ES-I3 (cell line): ENCODE measurements at regions not wholly inside any gene's neighbourhood (a gene's known extent, or its start where the extent isn't known, plus 50 kb on each side); places are given as distances from the start of the nearest gene placed in this dataset.

Source experiments
- H3K36me3 ChIP-seq: 2 replicates; pipeline ENCODE4 v1.6.1; 2013; ENCODE audit warnings: mild to moderate bottlenecking, low read length, control low read depth, moderate library complexity; ENCODE audit not compliant: insufficient read depth
- H3K4me1 ChIP-seq: 2 replicates; pipeline ENCODE4 v1.6.1; 2013; ENCODE audit warnings: mild to moderate bottlenecking, control low read depth, low read length; ENCODE audit not compliant: insufficient read depth
- H3K9ac ChIP-seq: 2 replicates; pipeline ENCODE4 v1.6.1; 2013; ENCODE audit warnings: low read depth, mild to moderate bottlenecking, low read length, moderate library complexity
- H3K9me3 ChIP-seq: 2 replicates; pipeline ENCODE4 v1.6.1; 2013; ENCODE audit warnings: mild to moderate bottlenecking, low read length, moderate library complexity; ENCODE audit not compliant: control insufficient read depth, insufficient read depth

DNA sequence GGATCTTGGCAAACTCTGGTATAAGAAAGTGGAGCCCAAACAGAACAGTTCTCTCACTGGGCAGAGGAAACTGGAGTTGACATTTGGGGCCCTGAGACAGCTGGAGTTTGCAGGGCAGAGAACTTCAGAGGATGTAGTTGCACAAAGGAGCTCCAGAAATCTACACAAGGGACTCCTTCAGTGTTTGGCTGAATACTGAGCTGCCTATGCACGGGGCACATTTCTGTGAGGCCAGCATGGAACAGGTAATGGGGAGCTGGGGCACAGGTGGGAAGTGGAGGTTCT, 169.3 kb downstream of the ANKRD60 start:
- Histone ChIP-seq H3K9ac (no peak overlapping the region), H3K36me3 (no peaks in the 10 kb centered on the region), H3K4me1 (peaks cover 15% of the 10 kb centered on the region), H3K9me3 (0 out of 2 replicates have a peak, but pooled peaks cover 4% of the 10 kb centered on the region)

DNA sequence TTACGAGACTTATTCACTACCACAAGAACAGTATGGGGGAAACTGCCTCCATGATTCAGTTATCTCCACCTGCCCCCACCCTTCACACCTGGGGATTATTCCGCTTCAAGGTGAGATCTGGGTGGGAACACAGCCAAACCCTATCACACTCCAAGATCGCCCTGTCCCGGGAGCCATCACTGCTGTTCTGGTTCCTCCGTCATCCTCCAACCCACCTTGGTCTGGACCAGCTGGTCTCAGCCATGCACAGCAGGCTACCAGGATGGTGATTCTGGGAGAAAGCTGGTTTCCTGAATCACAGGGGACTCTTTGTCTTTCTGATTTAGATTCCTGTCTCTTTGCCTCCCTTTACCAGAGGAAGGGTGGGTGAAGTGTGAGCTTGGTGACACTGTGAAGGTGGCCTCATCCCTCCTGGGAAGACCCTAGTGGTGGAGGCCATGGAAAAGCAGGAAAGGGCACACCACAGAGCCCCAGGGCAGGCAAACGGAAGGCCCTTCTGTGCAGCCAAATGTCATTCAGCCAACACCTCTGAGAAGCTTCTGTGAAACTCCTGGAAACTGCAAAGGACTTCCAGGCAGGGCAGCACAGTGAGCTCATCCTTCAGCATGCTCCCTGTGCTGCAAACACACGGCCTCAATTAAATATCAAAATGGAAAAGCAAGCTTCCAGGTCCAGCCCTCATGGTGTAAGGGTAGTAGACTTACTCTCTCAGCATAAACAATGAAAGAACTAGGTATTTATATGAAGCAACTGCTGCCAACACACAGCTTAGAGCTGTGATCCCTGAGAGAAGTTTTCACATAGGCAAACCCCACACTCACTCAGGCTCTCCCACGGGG, 169.8 kb downstream of the ANKRD60 start:
- Histone ChIP-seq H3K9me3 (0 out of 2 replicates have a peak, but pooled peaks cover 4% of the 10 kb centered on the region), H3K36me3 (no peaks in the 10 kb centered on the region), H3K9ac (no peak overlapping the region), H3K4me1 (peaks cover 16% of the 10 kb centered on the region)

GRCh38 chr20:58056921-58057686, 171.3 kb downstream of the ANKRD60 start:
- Histone ChIP-seq H3K9me3 (0 out of 2 replicates have a peak, but pooled peaks cover 3% of the 10 kb centered on the region), H3K36me3 (no peaks in the 10 kb centered on the region), H3K4me1 (peaks cover 16% of the 10 kb centered on the region), H3K9ac (no peak overlapping the region)

GRCh38 chr20:58056021-58056591, 172.3 kb downstream of the ANKRD60 start:
- no peaks in the 10 kb centered on the region for H3K36me3 ChIP-seq
- H3K4me1 ChIP-seq = peaks cover 16% of the 10 kb centered on the region

GRCh38 chr20:58054780-58055373, 173.6 kb downstream of the ANKRD60 start:
- Histone ChIP-seq H3K36me3 (no peaks in the 10 kb centered on the region), H3K4me1 (peaks cover 16% of the 10 kb centered on the region), H3K9me3 (no peaks in the 10 kb centered on the region), H3K9ac (no peak overlapping the region)

More at GRCh38 chr20:58056021-58056591, 172.3 kb downstream of the ANKRD60 start:
- no peak overlapping the region for H3K9ac ChIP-seq
- no peaks in the 10 kb centered on the region for H3K9me3 ChIP-seq

GRCh38 chr20:58054082-58054779, 174.2 kb downstream of the ANKRD60 start:
- Histone ChIP-seq H3K4me1 (peaks cover 16% of the 10 kb centered on the region), H3K9me3 (no peaks in the 10 kb centered on the region), H3K36me3 (no peaks in the 10 kb centered on the region)

GRCh38 chr20:58053391-58054055, 174.9 kb downstream of the ANKRD60 start:
- Histone ChIP-seq H3K9me3 (no peaks in the 10 kb centered on the region), H3K36me3 (no peaks in the 10 kb centered on the region), H3K9ac (no peak overlapping the region), H3K4me1 (peaks cover 16% of the 10 kb centered on the region)

More at GRCh38 chr20:58054082-58054779, 174.2 kb downstream of the ANKRD60 start:
- H3K9ac ChIP-seq = no peak overlapping the region

DNA sequence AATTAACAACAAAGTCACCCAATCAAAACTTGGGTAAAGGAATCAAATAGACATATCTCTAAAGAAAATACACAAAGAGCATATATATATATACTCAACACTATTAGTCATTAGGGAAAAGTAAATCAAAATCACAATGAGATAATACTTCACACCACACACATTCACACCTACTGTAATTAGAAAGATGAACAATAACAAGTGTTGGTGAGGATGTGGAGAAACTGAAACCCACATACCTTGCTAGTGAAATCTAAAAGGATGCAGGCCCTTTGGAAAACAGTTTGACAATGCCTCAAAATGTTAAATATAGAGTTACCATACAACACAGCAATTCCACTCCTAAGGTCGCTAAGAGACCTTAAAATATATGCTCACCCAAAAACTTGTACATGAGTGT, 177.1 kb downstream of the ANKRD60 start:
- H3K36me3 ChIP-seq = no peaks in the 10 kb centered on the region
- H3K9ac ChIP-seq = no peak overlapping the region
- H3K4me1 ChIP-seq = peaks cover 15% of the 10 kb centered on the region
- H3K9me3 ChIP-seq = no peaks in the 10 kb centered on the region

- Histone ChIP-seq H3K4me1 (peaks cover 14% of the 10 kb centered on the region), H3K36me3 (no peaks in the 10 kb centered on the region), H3K9me3 (no peaks in the 10 kb centered on the region), H3K9ac (no peak overlapping the region)
Observed at GRCh38 chr20:58048096-58048702, 180.3 kb downstream of the ANKRD60 start.

DNA sequence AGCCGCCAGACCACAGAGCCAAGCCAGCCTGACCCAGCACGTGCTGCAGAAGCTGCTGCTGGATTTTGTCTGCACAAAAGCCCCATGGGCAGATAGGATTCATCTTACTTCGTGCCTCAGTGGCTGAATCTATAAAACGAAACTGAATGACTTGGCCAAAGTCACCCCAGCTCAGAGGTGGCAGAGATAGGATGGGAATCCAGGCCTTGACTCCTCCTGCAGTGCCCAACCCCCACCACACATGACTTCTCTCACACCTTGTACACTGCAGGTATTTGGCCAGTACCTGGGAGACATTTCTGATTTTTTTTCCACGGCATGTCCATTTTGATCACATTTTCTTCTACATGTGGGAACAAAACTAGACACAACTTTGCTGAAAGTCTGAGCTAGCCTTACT, 182.1 kb downstream of the ANKRD60 start:
- Histone ChIP-seq H3K36me3 (no peaks in the 10 kb centered on the region), H3K9ac (no peak overlapping the region), H3K9me3 (no peaks in the 10 kb centered on the region), H3K4me1 (peaks cover 21% of the 10 kb centered on the region)

DNA sequence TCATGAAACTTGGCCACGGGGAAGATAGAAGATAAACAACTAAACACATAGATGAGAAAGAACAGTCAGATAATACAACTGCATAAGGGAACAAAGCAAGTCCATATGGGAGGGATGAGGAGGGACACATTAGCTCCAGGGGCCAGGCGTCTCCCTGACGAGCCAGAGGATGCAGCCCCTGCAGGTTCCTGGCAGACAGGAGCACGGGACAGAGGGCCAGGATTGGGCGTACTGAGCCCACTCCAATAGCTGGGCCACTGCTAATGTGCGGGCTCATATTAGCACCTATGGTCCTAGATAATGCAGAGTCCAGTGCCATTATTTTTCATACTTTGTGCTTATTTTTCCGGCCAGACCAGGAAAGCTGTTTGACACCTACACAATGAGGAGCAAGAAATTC, 182.9 kb downstream of the ANKRD60 start:
- Histone ChIP-seq H3K9ac (no peak overlapping the region), H3K9me3 (no peaks in the 10 kb centered on the region), H3K4me1 (peaks cover 21% of the 10 kb centered on the region), H3K36me3 (no peaks in the 10 kb centered on the region)

- Histone ChIP-seq H3K36me3 (no peaks in the 10 kb centered on the region), H3K9ac (no peak overlapping the region), H3K4me1 (peaks cover 21% of the 10 kb centered on the region), H3K9me3 (no peaks in the 10 kb centered on the region)
Observed at GRCh38 chr20:58044931-58045555, 183.4 kb downstream of the ANKRD60 start.

DNA sequence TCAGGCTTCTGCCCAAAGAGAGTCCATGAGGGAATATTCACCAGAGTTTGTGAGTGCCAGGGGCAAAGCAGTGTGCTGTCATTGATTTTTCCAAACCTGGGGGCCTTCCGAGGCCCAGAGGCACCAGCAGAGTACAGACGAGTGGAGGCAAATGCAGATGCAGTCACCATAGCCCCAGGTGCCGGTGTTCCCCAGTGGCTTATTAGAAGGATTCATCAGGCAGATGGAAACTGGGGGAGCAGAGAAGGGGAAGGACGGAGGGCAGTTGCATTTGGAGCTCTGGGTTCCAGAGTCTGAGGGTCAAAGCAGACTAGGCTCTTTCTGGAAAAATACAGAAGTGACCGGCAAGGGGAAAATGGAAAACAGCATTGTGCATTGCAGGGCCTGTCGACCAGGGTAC, 184.2 kb downstream of the ANKRD60 start:
- H3K9ac ChIP-seq = no peak overlapping the region
- H3K36me3 ChIP-seq = no peaks in the 10 kb centered on the region
- H3K4me1 ChIP-seq = peaks cover 21% of the 10 kb centered on the region
- H3K9me3 ChIP-seq = no peaks in the 10 kb centered on the region
